Stimulated activated CD4-positive, alpha-beta T cell treated with anti-CD3 and anti-CD28 coated beads, Interleukin-2, amount 100 ng/mL, for 4 hours (primary cell): ENCODE measurements at regions not wholly inside any gene's neighbourhood (a gene's known extent, or its start where the extent isn't known, plus 50 kb on each side); places are given as distances from the start of the nearest gene placed in this dataset.
A peak's percentile ranks its signal among the peaks of the same experiment; 100 is the strongest.

Experiments used
- DNase-seq: peaks from one replicate; pipeline ENCODE4 v3.0.0-alpha.2; 2020; ENCODE audit warnings: low read depth

GRCh38 chr11:11039208-11039965 is 181.5 kb upstream of the ZBED5 start:
- no peak for DNase-seq

- no peak for DNase-seq
These were observed 180.9 kb upstream of the ZBED5 start for GRCh38 chr11:11038782-11039181.

GRCh38 chr11:11038352-11038751 is 180.5 kb upstream of the ZBED5 start:
- no peak for DNase-seq

- DNase-seq, result peak; percentile 16
These were observed 179.2 kb upstream of the ZBED5 start for GRCh38 chr11:11036848-11037732.

GRCh38 chr11:11036185-11036847 is 178.5 kb upstream of the ZBED5 start:
- DNase-seq, result no peak

GRCh38 chr11:11035331-11035730 is 177.5 kb upstream of the ZBED5 start:
- no peak for DNase-seq

GRCh38 chr11:11034476-11034875 is 176.6 kb upstream of the ZBED5 start:
- no peak for DNase-seq

- no peak for DNase-seq
These were observed 174.2 kb upstream of the ZBED5 start for GRCh38 chr11:11032066-11032465.

- DNase-seq, result no peak
These were observed 171.2 kb upstream of the ZBED5 start for GRCh38 chr11:11029027-11029426.

- DNase-seq, result peak; percentile 63
These were observed 170.3 kb upstream of the ZBED5 start for GRCh38 chr11:11028017-11028692.

GRCh38 chr11:11027288-11027687 is 169.4 kb upstream of the ZBED5 start:
- DNase-seq, result no peak

GRCh38 chr11:11025087-11025486 is 167.2 kb upstream of the ZBED5 start:
- no peak for DNase-seq

- DNase-seq, result no peak
These were observed 164.4 kb upstream of the ZBED5 start for GRCh38 chr11:11022125-11022730.

- DNase-seq, result no peak
These were observed 163.7 kb upstream of the ZBED5 start for GRCh38 chr11:11021563-11021962.

GRCh38 chr11:11020747-11021149 is 162.9 kb upstream of the ZBED5 start:
- DNase-seq, result no peak

GRCh38 chr11:11020219-11020726 is 162.4 kb upstream of the ZBED5 start:
- DNase-seq, result no peak

- no peak for DNase-seq
These were observed 159.1 kb upstream of the ZBED5 start for GRCh38 chr11:11016943-11017342.

- DNase-seq, result no peak
These were observed 158.2 kb upstream of the ZBED5 start for GRCh38 chr11:11016068-11016467.

- DNase-seq, result no peak
These were observed 153.8 kb upstream of the ZBED5 start for GRCh38 chr11:11011617-11012016.

- no peak for DNase-seq
These were observed 152.8 kb upstream of the ZBED5 start for GRCh38 chr11:11010624-11011127.

GRCh38 chr11:11009179-11009578 is 151.3 kb upstream of the ZBED5 start:
- no peak for DNase-seq
